OCI-LY3 (cell line): ENCODE measurements at regions not wholly inside any gene's neighbourhood (a gene's known extent, or its start where the extent isn't known, plus 50 kb on each side); places are given as distances from the start of the nearest gene placed in this dataset.

Experiments used
- EZH2phosphoT487 ChIP-seq: fragments of 200-600 bp; shearing (Covaris generic); IDR thresholded peaks from 2 replicates; pipeline ENCODE4 v1.6.1; 2018; ENCODE audit warnings: antibody characterized with exemption, mixed run types, low read depth
- TF ChIP-seq, protein P1 (sequence below): fragments of 200-600, 300-600 bp; sonication (generic); IDR thresholded peaks from 2 replicates; pipeline ENCODE4 v1.5.1; 2014; ENCODE audit warnings: antibody characterized with exemption, low read length, low read depth

- TF ChIP-seq, protein P1, sequence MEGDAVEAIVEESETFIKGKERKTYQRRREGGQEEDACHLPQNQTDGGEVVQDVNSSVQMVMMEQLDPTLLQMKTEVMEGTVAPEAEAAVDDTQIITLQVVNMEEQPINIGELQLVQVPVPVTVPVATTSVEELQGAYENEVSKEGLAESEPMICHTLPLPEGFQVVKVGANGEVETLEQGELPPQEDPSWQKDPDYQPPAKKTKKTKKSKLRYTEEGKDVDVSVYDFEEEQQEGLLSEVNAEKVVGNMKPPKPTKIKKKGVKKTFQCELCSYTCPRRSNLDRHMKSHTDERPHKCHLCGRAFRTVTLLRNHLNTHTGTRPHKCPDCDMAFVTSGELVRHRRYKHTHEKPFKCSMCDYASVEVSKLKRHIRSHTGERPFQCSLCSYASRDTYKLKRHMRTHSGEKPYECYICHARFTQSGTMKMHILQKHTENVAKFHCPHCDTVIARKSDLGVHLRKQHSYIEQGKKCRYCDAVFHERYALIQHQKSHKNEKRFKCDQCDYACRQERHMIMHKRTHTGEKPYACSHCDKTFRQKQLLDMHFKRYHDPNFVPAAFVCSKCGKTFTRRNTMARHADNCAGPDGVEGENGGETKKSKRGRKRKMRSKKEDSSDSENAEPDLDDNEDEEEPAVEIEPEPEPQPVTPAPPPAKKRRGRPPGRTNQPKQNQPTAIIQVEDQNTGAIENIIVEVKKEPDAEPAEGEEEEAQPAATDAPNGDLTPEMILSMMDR: no peak
- no peak for TF ChIP-seq EZH2phosphoT487
Measured at GRCh38 chr14:60563113-60563512, 54.2 kb downstream of the SIX6 start.
